ENCODE measurements at regions not wholly inside any gene's neighbourhood (a gene's known extent, or its start where the extent isn't known, plus 50 kb on each side); places are given as distances from the start of the nearest gene placed in this dataset.

- Histone ChIP-seq H2AFZ (ENCODE audit: low read length) (no peak overlapping the region), H3K4me1 (ENCODE audit: low read length) (no peaks in the 10 kb centered on the region), H3K27me3 (replicated peaks; ENCODE audit: insufficient read depth, low read length) (no peaks in the 10 kb centered on the region), H3F3A (ENCODE audit: insufficient read depth, low read length) (no peaks in the 10 kb centered on the region), H3K9ac (ENCODE audit: low read length) (no peak overlapping the region), H3K36me3 (replicated peaks; ENCODE audit: insufficient read depth, low read length) (no peaks in the 10 kb centered on the region), H4K20me1 (ENCODE audit: insufficient read depth, low read length) (no peaks in the 10 kb centered on the region), H3K79me2 (ENCODE audit: low read length) (no peaks in the 10 kb centered on the region), H3K4me3 (ENCODE audit: low read length) (no peak overlapping the region), H3K27ac (ENCODE audit: low read length) (no peak overlapping the region), H3K9me3 (replicated peaks; ENCODE audit: insufficient read depth, low read length) (no peaks in the 10 kb centered on the region), H3K9me2 (replicated peaks; ENCODE audit: insufficient read depth, low read length) (no peaks in the 10 kb centered on the region), H3K4me2 (ENCODE audit: low read depth, low read length) (no peak overlapping the region)
- DNase-seq = no peak
- TF ChIP-seq CTCF (IDR thresholded peaks at IDR 0.05; ENCODE audit: low read length) (no peak), EZH2 (optimal IDR thresholded peaks at IDR 0.05; ENCODE audit: low read depth, low read length) (no peak), EZH2phosphoT487 (IDR thresholded peaks at IDR 0.05; ENCODE audit: low read length) (no peak)
These were observed 181.3 kb downstream of the UXS1 start for GRCh38 chr2:106012591-106013347.

- H3K36me3 ChIP-seq (replicated peaks; ENCODE audit: insufficient read depth, low read length) = no peaks in the 10 kb centered on the region
- no peak overlapping the region for H3K27ac ChIP-seq (ENCODE audit: low read length)
- no peaks in the 10 kb centered on the region for H4K20me1 ChIP-seq (ENCODE audit: insufficient read depth, low read length)
- no peak for DNase-seq
- H3K4me2 ChIP-seq (ENCODE audit: low read depth, low read length) = no peak overlapping the region
- TF ChIP-seq EZH2 (optimal IDR thresholded peaks at IDR 0.05; ENCODE audit: low read depth, low read length) (no peak), EZH2phosphoT487 (IDR thresholded peaks at IDR 0.05; ENCODE audit: low read length) (no peak)
- H3K9me3 ChIP-seq (replicated peaks; ENCODE audit: insufficient read depth, low read length) = no peaks in the 10 kb centered on the region
- no peak overlapping the region for H3K4me3 ChIP-seq (ENCODE audit: low read length)
- no peaks in the 10 kb centered on the region for H3K9me2 ChIP-seq (replicated peaks; ENCODE audit: insufficient read depth, low read length)
- H3F3A ChIP-seq (ENCODE audit: insufficient read depth, low read length) = no peaks in the 10 kb centered on the region
- no peak overlapping the region for H3K9ac ChIP-seq (ENCODE audit: low read length)
- H3K79me2 ChIP-seq (ENCODE audit: low read length) = no peaks in the 10 kb centered on the region
- H3K27me3 ChIP-seq (replicated peaks; ENCODE audit: insufficient read depth, low read length) = no peaks in the 10 kb centered on the region
- no peak overlapping the region for H2AFZ ChIP-seq (ENCODE audit: low read length)
- no peaks in the 10 kb centered on the region for H3K4me1 ChIP-seq (ENCODE audit: low read length)
These were observed 182.0 kb downstream of the UXS1 start for GRCh38 chr2:106012001-106012590.

- TF ChIP-seq EZH2phosphoT487 (IDR thresholded peaks at IDR 0.05; ENCODE audit: low read length) (no peak), EZH2 (optimal IDR thresholded peaks at IDR 0.05; ENCODE audit: low read depth, low read length) (no peak), CTCF (IDR thresholded peaks at IDR 0.05; ENCODE audit: low read length) (no peak)
- H3K27ac ChIP-seq (ENCODE audit: low read length) = no peak overlapping the region
- no peaks in the 10 kb centered on the region for H3K9me3 ChIP-seq (replicated peaks; ENCODE audit: insufficient read depth, low read length)
- DNase-seq = no peak
- no peaks in the 10 kb centered on the region for H3K4me1 ChIP-seq (ENCODE audit: low read length)
- no peak overlapping the region for H2AFZ ChIP-seq (ENCODE audit: low read length)
- H4K20me1 ChIP-seq (ENCODE audit: insufficient read depth, low read length) = no peaks in the 10 kb centered on the region
- H3K79me2 ChIP-seq (ENCODE audit: low read length) = no peaks in the 10 kb centered on the region
- H3K27me3 ChIP-seq (replicated peaks; ENCODE audit: insufficient read depth, low read length) = no peaks in the 10 kb centered on the region
- no peak overlapping the region for H3K9ac ChIP-seq (ENCODE audit: low read length)
- no peak overlapping the region for H3K4me2 ChIP-seq (ENCODE audit: low read depth, low read length)
- no peaks in the 10 kb centered on the region for H3K36me3 ChIP-seq (replicated peaks; ENCODE audit: insufficient read depth, low read length)
- no peaks in the 10 kb centered on the region for H3F3A ChIP-seq (ENCODE audit: insufficient read depth, low read length)
- no peaks in the 10 kb centered on the region for H3K9me2 ChIP-seq (replicated peaks; ENCODE audit: insufficient read depth, low read length)
- no peak overlapping the region for H3K4me3 ChIP-seq (ENCODE audit: low read length)
These were observed 182.7 kb downstream of the UXS1 start for GRCh38 chr2:106011380-106011779.

Measured in MM.1S (cell line).